HepG2 (cell line): ENCODE measurements at regions not wholly inside any gene's neighbourhood (a gene's known extent, or its start where the extent isn't known, plus 50 kb on each side); places are given as distances from the start of the nearest gene placed in this dataset.

Experiments used
- ATAC-seq: fragments of 200-7000 bp; cut with Tn5 transposase; 3 replicates; pipeline ENCODE4 v1.9.1; 2020; ENCODE audit warnings: mild to moderate bottlenecking, moderate library complexity
- BruUV-seq: library from RNA; stranded (reverse); fragments of 400-500 nt; replicated peaks from 2 replicates; lab custom pipeline; 2021; lab: Mats Ljungman, UMichigan
- CTCF ChIA-PET: fragments of 300-600 bp; formaldehyde crosslinking; extraction: SDS; loops from one replicate; lab custom pipeline; 2021; ENCODE audit warnings: low total read pairs, inconsistent platforms, low intra/inter-chr PET ratio; lab: Yijun Ruan, JAX
- POLR2A ChIA-PET: fragments of 350-600 bp; sonication (Branson Sonifier 250); formaldehyde crosslinking; loops from one replicate; lab custom pipeline; 2020; ENCODE audit warnings: antibody characterized with exemption, inconsistent platforms; lab: Yijun Ruan, JAX
- DNase-seq: peaks from one replicate; pipeline ENCODE4 v3.0.0-alpha.2; 2015; ENCODE audit warnings: low spot score
- FAIRE-seq: peaks from 3 replicates; lab custom pipeline; 2011; peaks lifted over from hg19 to GRCh38; lab: Jason Lieb, UNC
- H2AFZ ChIP-seq: one replicate; pipeline ENCODE4 v1.6.1; 2011; ENCODE audit warnings: low read length, inconsistent platforms
- H3K27ac ChIP-seq: fragments of 300-600 bp; 3 replicates; pipeline ENCODE4 v1.8.0; 2011; ENCODE audit warnings: mixed run types, mild to moderate bottlenecking, mixed read lengths, low read length, inconsistent platforms; ENCODE audit not compliant: insufficient read depth; ENCODE audit errors: extremely low read length
- H3K27me3 ChIP-seq, 2 experiments: fragments of 200-600 bp in 1 of 2; 2 replicates in 1 of 2; 3 replicates in 1 of 2; pipeline versions ENCODE4 v1.6.0 to v1.8.0; 2011; ENCODE audit warnings: low read length in 2 of 2, mild to moderate bottlenecking in 2 of 2, moderate library complexity in 2 of 2, inconsistent platforms in 1 of 2; ENCODE audit not compliant: insufficient read depth in 2 of 2, control insufficient read depth in 1 of 2
- H3K36me3 ChIP-seq, 2 experiments: fragments of 200-600 bp in 1 of 2; replicated peaks in 1 of 2; 2 replicates in 1 of 2; 3 replicates in 1 of 2; pipeline versions ENCODE4 v1.5.1 to v1.8.0; 2011; ENCODE audit warnings: low read length in 2 of 2, inconsistent platforms in 1 of 2; ENCODE audit not compliant: insufficient read depth in 2 of 2, control insufficient read depth in 1 of 2
- H3K4me1 ChIP-seq: 2 replicates; pipeline ENCODE4 v1.5.1; 2012; ENCODE audit warnings: low read length, inconsistent platforms; ENCODE audit not compliant: insufficient read depth
- H3K4me2 ChIP-seq: 2 replicates; pipeline ENCODE4 v1.6.0; 2011; ENCODE audit warnings: low read depth, low read length, inconsistent platforms
- H3K4me3 ChIP-seq, 3 experiments: fragments of 200-600 bp in 1 of 3; sonication (generic), shearing (Covaris generic) in 1 of 3; replicated peaks in 1 of 3; 2 replicates each; pipeline ENCODE4 v1.5.1; 2011 to 2016; ENCODE audit warnings: low read length in 3 of 3, inconsistent platforms in 2 of 3, low read depth in 2 of 3, mild to moderate bottlenecking in 2 of 3, control low read depth in 1 of 3, mixed read lengths in 1 of 3; ENCODE audit not compliant: insufficient read depth in 1 of 3
- H3K79me2 ChIP-seq: one replicate; pipeline ENCODE4 v1.6.1; 2011; ENCODE audit warnings: low read length, inconsistent platforms; ENCODE audit not compliant: insufficient read depth
- H3K9ac ChIP-seq: 2 replicates; pipeline ENCODE4 v1.6.0; 2011; ENCODE audit warnings: mild to moderate bottlenecking, low read depth, low read length, inconsistent platforms; ENCODE audit not compliant: insufficient read depth
- H3K9me3 ChIP-seq: 2 replicates; pipeline ENCODE4 v1.5.1; 2012; ENCODE audit warnings: mild to moderate bottlenecking, low read length
- H4K20me1 ChIP-seq: 2 replicates; pipeline ENCODE4 v1.6.0; 2011; ENCODE audit warnings: inconsistent platforms, mild to moderate bottlenecking, low read length, moderate library complexity; ENCODE audit not compliant: insufficient read depth
- AGO2 ChIP-seq: fragments of 200-400 bp; formaldehyde crosslinking; optimal IDR thresholded peaks from 2 replicates; pipeline ENCODE3; 2017; ENCODE audit warnings: mild to moderate bottlenecking, low read depth, low read length, moderate library complexity
- DR1 ChIP-seq: sonication (generic); formaldehyde crosslinking; IDR thresholded peaks from 2 replicates; pipeline ENCODE4 v1.8.0; 2021; ENCODE audit warnings: mild to moderate bottlenecking, missing genetic modification reagents, inconsistent platforms
- ETS1 ChIP-seq: sonication (generic); formaldehyde crosslinking; IDR thresholded peaks from 2 replicates; pipeline ENCODE4 v1.4.0; 2020; ENCODE audit warnings: missing genetic modification reagents
- FOXP4 ChIP-seq: sonication (generic); formaldehyde crosslinking; IDR thresholded peaks from 2 replicates; pipeline ENCODE4 v1.4.0; 2020; ENCODE audit warnings: missing genetic modification reagents
- GMEB2 ChIP-seq: IDR thresholded peaks from 2 replicates; pipeline ENCODE4 v1.6.1; 2016; ENCODE audit warnings: missing biosample characterization, missing genetic modification reagents, low read depth
- HNF4A ChIP-seq: sonication (generic); formaldehyde crosslinking; IDR thresholded peaks from 2 replicates; pipeline ENCODE4 v1.4.0; 2020; ENCODE audit warnings: missing genetic modification reagents
- LCORL ChIP-seq, 2 experiments: fragments of 450-650 bp in 1 of 2; sonication (generic) in 1 of 2; formaldehyde crosslinking in 1 of 2; IDR thresholded peaks; 2 replicates each; pipeline versions ENCODE4 v1.5.0 to v1.6.1; 2017 to 2020; ENCODE audit warnings: antibody characterized with exemption in 1 of 2, missing genetic modification reagents in 1 of 2
- TFE3 ChIP-seq: IDR thresholded peaks from 2 replicates; pipeline ENCODE4 v1.6.1; 2016
- ZNF12 ChIP-seq: sonication (generic); formaldehyde crosslinking; IDR thresholded peaks from 2 replicates; pipeline ENCODE4 v1.5.0; 2020; ENCODE audit warnings: missing genetic modification reagents
- ZNF235 ChIP-seq: sonication (generic); formaldehyde crosslinking; IDR thresholded peaks from 2 replicates; pipeline ENCODE4 v1.8.1; 2023; ENCODE audit warnings: mild to moderate bottlenecking, missing genetic modification reagents, borderline replicate concordance
- ZNF567 ChIP-seq: sonication (generic); formaldehyde crosslinking; IDR thresholded peaks from 2 replicates; pipeline ENCODE4 v1.8.1; 2023; ENCODE audit warnings: mild to moderate bottlenecking, missing genetic modification reagents, borderline replicate concordance
- WGBS: methylation state at CpG from one replicate; pipeline ENCODE4 v1.1.6; 2017; ENCODE audit warnings: low lambda C conversion rate; 5-methylcytosine and 5-hydroxymethylcytosine counted together
- in situ Hi-C: cut with HindIII; loops from 2 replicates; pipeline ENCODE4 v1.10.0; 2017; ENCODE audit warnings: low pct_unique_long_range_greater_than_20kb; ENCODE audit not compliant: extremely low pct_ligation_motif_present
- intact Hi-C: fragments of 100-400 bp; cut with micrococcal nuclease; formaldehyde crosslinking; loops from one replicate; pipeline ENCODE4 v1.10.0; 2022; ENCODE audit not compliant: unreplicated experiment

- TF ChIP-seq DR1 (no peak), GMEB2 (CRISPR knock-in tag) (no peak), ETS1 (CRISPR knock-in tag) (no peak), HNF4A (no peak), ZNF567 (CRISPR knock-in tag) (no peak), AGO2 (no peak), ZNF12 (CRISPR knock-in tag) (no peak), TFE3 (CRISPR knock-in tag) (no peak), ZNF235 (CRISPR knock-in tag) (no peak)
Measured at GRCh38 chr20:51893723-51894122, 91.4 kb upstream of the SALL4 start (continued).

- Histone ChIP-seq H3K9ac (no peak overlapping the region), H3K4me1 (peaks cover 15% of the 10 kb centered on the region), H3K4me2 (no peak overlapping the region), H3K79me2 (no peaks in the 10 kb centered on the region), H3K27me3 (peaks cover 0 to 12% of the 10 kb centered on the region in 2 experiments; a peak in 1 of 5 replicates), H3K36me3 (no peaks in the 10 kb centered on the region), H3K4me3 (no peak overlapping the region), H3K27ac (no peak overlapping the region), H2AFZ (no peak overlapping the region), H4K20me1 (no peaks in the 10 kb centered on the region), H3K9me3 (no peaks in the 10 kb centered on the region)
- intact Hi-C loops (loop anchor here (10.0 kb wide), 1 partner anchor 75 kb away; no protein-coding TSS in a partner anchor), in situ Hi-C loops (no loop called here)
- POLR2A ChIA-PET: no interaction called here
- FAIRE-seq (no peak), ATAC-seq (no peak), DNase-seq (no peak)
- no TSS peak for BruUV-seq
- TF ChIP-seq LCORL (IDR thresholded peaks at IDR 0.05) (no peak), LCORL (CRISPR knock-in tag; IDR thresholded peaks at IDR 0.05) (no peak), FOXP4 (no peak)
- CTCF ChIA-PET: no interaction called here
- WGBS: 58% methylated on average over 9 of the region's 9 CpGs
Measured at GRCh38 chr20:51890003-51890402, 87.7 kb upstream of the SALL4 start.
